Tibial nerve (tissue), 3 donors: ENCODE measurements at regions not wholly inside any gene's neighbourhood (a gene's known extent, or its start where the extent isn't known, plus 50 kb on each side); places are given as distances from the start of the nearest gene placed in this dataset.

Source experiments
- EP300 ChIP-seq, 2 donors: sonication (generic); formaldehyde crosslinking; IDR thresholded peaks; one replicate each; pipeline ENCODE4 v1.6.1; 2017; ENCODE audit warnings: antibody characterized with exemption in 2 of 2, mild to moderate bottlenecking in 1 of 2
- POLR2A ChIP-seq, 2 donors: fragments of 450-650 bp; IDR thresholded peaks; one replicate each; pipeline ENCODE4 v1.6.1; 2017; ENCODE audit warnings: antibody characterized with exemption in 2 of 2, mild to moderate bottlenecking in 2 of 2, moderate library complexity in 2 of 2

DNA sequence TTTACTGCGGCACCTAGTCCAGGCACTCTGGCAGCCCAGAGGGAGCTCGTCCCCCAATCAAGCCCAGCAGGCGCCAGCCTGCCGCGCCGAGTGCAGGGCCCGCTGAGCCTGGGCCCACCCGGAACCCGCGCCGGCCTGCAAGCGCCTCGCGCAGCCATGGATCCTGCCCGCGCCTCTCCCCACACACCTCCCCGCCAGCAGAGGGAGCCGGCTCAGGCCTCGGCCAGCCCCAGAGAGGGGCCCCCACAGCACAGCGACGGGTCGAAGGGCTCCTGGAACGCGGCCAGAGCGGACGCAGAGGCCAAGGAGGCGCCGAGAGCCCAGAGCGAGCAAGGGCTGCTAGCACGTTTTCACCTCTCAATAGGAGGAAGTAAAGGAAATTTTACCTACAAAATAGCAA, 767.0 kb downstream of the MRPL39 start:
- TF ChIP-seq POLR2A (IDR thresholded peaks at IDR 0.05) (no peak), EP300 (IDR thresholded peaks at IDR 0.05) (no peak)
